Nephron (organoid): ENCODE measurements at regions not wholly inside any gene's neighbourhood (a gene's known extent, or its start where the extent isn't known, plus 50 kb on each side); places are given as distances from the start of the nearest gene placed in this dataset.

Source experiments
- H3K27ac Mint-ChIP-seq, 3 experiments: 2 replicates each; pipeline ENCODE4 v1.8.0; 2020; ENCODE audit warnings: mixed read lengths in 3 of 3, mild to moderate bottlenecking in 2 of 3, moderate library complexity in 1 of 3
- H3K27me3 Mint-ChIP-seq: 2 replicates; pipeline ENCODE4 v1.8.0; 2021; ENCODE audit warnings: low read depth, mild to moderate bottlenecking, moderate library complexity, mixed read lengths
- H3K36me3 Mint-ChIP-seq: 2 replicates; pipeline ENCODE4 v1.8.0; 2020; ENCODE audit warnings: low read depth, mixed read lengths
- H3K4me1 Mint-ChIP-seq: 2 replicates; pipeline ENCODE4 v1.8.0; 2020; ENCODE audit warnings: mixed read lengths
- H3K4me3 Mint-ChIP-seq, 3 experiments: 2 replicates each; pipeline ENCODE4 v1.8.0; 2020; ENCODE audit warnings: mild to moderate bottlenecking in 3 of 3, mixed read lengths in 3 of 3, moderate library complexity in 2 of 3
- H3K9me3 Mint-ChIP-seq: 2 replicates; pipeline ENCODE4 v1.8.0; 2020; ENCODE audit warnings: mixed read lengths
- CTCF ChIP-seq, 3 experiments: fragments of 200-600 bp; sonication (generic); IDR thresholded peaks; one replicate each; pipeline ENCODE4 v1.5.0; 2021; ENCODE audit warnings: antibody characterized with exemption in 3 of 3; ENCODE audit not compliant: unreplicated experiment in 3 of 3

GRCh38 chr15:89391685-89392257 is 57.1 kb upstream of the POLG start:
- H3K27me3 Mint-ChIP-seq = peaks cover 89% of the 10 kb centered on the region
- no peak for TF ChIP-seq CTCF (IDR thresholded peaks at IDR 0.05; ENCODE audit: unreplicated experiment in 3 of 3)
- H3K4me1 Mint-ChIP-seq = peaks cover 19% of the 10 kb centered on the region
- H3K36me3 Mint-ChIP-seq = no peaks in the 10 kb centered on the region
- H3K27ac Mint-ChIP-seq = no peak overlapping the region
- no peak overlapping the region for H3K4me3 Mint-ChIP-seq
- H3K9me3 Mint-ChIP-seq = no peaks in the 10 kb centered on the region

GRCh38 chr15:89389841-89390603 is 55.4 kb upstream of the POLG start:
- Mint-ChIP-seq H3K4me3 (no peak overlapping the region), H3K4me1 (peaks cover 22% of the 10 kb centered on the region), H3K9me3 (no peaks in the 10 kb centered on the region), H3K27ac (no peak overlapping the region), H3K27me3 (peaks cover 81% of the 10 kb centered on the region), H3K36me3 (no peaks in the 10 kb centered on the region)
- TF ChIP-seq CTCF (IDR thresholded peaks at IDR 0.05; ENCODE audit: unreplicated experiment in 3 of 3) = no peak

- no peaks in the 10 kb centered on the region for H3K9me3 Mint-ChIP-seq
- H3K27ac Mint-ChIP-seq = no peak overlapping the region
- peaks cover 48% of the 10 kb centered on the region for H3K4me1 Mint-ChIP-seq
- no peak for TF ChIP-seq CTCF (IDR thresholded peaks at IDR 0.05; ENCODE audit: unreplicated experiment in 3 of 3)
- peaks cover 74% of the 10 kb centered on the region for H3K27me3 Mint-ChIP-seq
- H3K4me3 Mint-ChIP-seq = no peak overlapping the region
- H3K36me3 Mint-ChIP-seq = no peaks in the 10 kb centered on the region
Observed at GRCh38 chr15:89387140-89387903, 52.7 kb upstream of the POLG start.

DNA sequence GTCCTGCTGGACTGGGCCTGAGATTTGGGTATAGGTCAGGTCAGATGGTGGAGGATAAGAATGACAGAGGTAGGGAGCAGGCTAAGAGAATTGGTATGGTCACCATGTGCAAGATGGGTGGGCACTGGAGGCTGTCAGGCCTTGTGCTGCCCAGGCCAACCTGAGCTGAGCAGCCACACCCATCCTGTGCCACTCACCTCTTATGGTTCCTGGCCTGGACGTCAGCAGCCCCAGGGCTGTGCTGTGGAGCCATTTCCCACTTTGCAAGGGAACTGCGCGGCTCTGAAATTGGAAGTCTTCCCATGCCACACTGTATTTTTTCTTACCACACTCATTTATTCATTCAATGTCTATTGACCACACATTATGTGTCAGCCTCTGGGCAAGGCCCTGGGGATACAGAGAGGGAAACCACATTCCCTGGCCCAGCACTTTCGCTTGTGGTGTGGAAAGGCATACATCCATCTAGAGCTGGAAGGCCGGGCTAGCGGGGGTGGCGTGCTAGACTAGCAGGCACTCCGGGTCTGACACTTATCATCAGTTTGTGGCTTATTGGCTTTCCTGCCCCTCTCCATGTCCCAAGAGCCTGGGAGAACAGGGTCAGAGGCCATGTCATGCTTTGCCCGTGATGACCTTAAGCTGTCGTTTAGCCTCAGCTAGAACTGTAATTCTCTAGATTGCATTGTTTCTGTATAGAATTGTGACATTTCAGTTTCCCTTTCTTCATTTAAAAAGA is 51.1 kb upstream of the POLG start:
- Mint-ChIP-seq H3K27me3 (peaks cover 77% of the 10 kb centered on the region), H3K4me3 (no peak overlapping the region), H3K36me3 (no peaks in the 10 kb centered on the region), H3K9me3 (no peaks in the 10 kb centered on the region), H3K27ac (peak overlapping the region in 1 of 3 experiments; percentile 12), H3K4me1 (peaks cover 57% of the 10 kb centered on the region)
- no peak for TF ChIP-seq CTCF (IDR thresholded peaks at IDR 0.05; ENCODE audit: unreplicated experiment in 3 of 3)
